Vagina (tissue), 2 donors: ENCODE measurements at regions not wholly inside any gene's neighbourhood (a gene's known extent, or its start where the extent isn't known, plus 50 kb on each side); places are given as distances from the start of the nearest gene placed in this dataset.

Source experiments
- POLR2A ChIP-seq, 2 donors: fragments of 450-650 bp; IDR thresholded peaks; one replicate each; pipeline ENCODE4 v1.6.1; 2017; ENCODE audit warnings: antibody characterized with exemption in 2 of 2, mild to moderate bottlenecking in 2 of 2, moderate library complexity in 2 of 2
- POLR2AphosphoS5 ChIP-seq, 2 donors: sonication (generic); formaldehyde crosslinking; IDR thresholded peaks; one replicate each; pipeline ENCODE4 v1.9.0; 2017; ENCODE audit warnings: antibody characterized with exemption in 2 of 2, mild to moderate bottlenecking in 2 of 2, low read depth in 1 of 2; ENCODE audit not compliant: insufficient read depth in 1 of 2
- TF ChIP-seq, protein P1 (sequence below), 3 experiments: fragments of 450-650 bp in 2 of 3; fragments of 200-600 bp in 1 of 3; sonication (generic) in 1 of 3; IDR thresholded peaks; one replicate each; pipeline ENCODE4 v1.5.1; 2017 to 2019; ENCODE audit warnings: antibody characterized with exemption in 3 of 3, mild to moderate bottlenecking in 2 of 3, moderate library complexity in 2 of 3

GRCh38 chr16:54870151-54870550 lies 60.5 kb upstream of the IRX5 start:
- TF ChIP-seq, protein P1, sequence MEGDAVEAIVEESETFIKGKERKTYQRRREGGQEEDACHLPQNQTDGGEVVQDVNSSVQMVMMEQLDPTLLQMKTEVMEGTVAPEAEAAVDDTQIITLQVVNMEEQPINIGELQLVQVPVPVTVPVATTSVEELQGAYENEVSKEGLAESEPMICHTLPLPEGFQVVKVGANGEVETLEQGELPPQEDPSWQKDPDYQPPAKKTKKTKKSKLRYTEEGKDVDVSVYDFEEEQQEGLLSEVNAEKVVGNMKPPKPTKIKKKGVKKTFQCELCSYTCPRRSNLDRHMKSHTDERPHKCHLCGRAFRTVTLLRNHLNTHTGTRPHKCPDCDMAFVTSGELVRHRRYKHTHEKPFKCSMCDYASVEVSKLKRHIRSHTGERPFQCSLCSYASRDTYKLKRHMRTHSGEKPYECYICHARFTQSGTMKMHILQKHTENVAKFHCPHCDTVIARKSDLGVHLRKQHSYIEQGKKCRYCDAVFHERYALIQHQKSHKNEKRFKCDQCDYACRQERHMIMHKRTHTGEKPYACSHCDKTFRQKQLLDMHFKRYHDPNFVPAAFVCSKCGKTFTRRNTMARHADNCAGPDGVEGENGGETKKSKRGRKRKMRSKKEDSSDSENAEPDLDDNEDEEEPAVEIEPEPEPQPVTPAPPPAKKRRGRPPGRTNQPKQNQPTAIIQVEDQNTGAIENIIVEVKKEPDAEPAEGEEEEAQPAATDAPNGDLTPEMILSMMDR (IDR thresholded peaks at IDR 0.05) = no peak
- TF ChIP-seq POLR2AphosphoS5 (IDR thresholded peaks at IDR 0.05; ENCODE audit: insufficient read depth in 1 of 2, low read depth in 1 of 2) = no peak
- TF ChIP-seq POLR2A (IDR thresholded peaks at IDR 0.05) = no peak
